Fibroblast of lung (primary cell): ENCODE measurements at regions not wholly inside any gene's neighbourhood (a gene's known extent, or its start where the extent isn't known, plus 50 kb on each side); places are given as distances from the start of the nearest gene placed in this dataset.

Source experiments
- DNase-seq, 2 donors: peaks; one replicate each; pipeline versions ENCODE4 v3.0.0 to v3.0.0-alpha.2; 2010; ENCODE audit warnings: low read depth in 2 of 2
- H2AFZ ChIP-seq: 2 replicates; pipeline ENCODE4 v1.5.1; 2012; ENCODE audit warnings: low read length, control low read depth, inconsistent platforms
- H3K27ac ChIP-seq: 2 replicates; pipeline ENCODE4 v1.5.1; 2011; ENCODE audit warnings: low read length, control low read depth; ENCODE audit not compliant: insufficient read depth
- H3K27me3 ChIP-seq: 2 replicates; pipeline ENCODE4 v1.5.1; 2011; ENCODE audit warnings: mild to moderate bottlenecking, low read length; ENCODE audit not compliant: control insufficient read depth, insufficient read depth
- H3K36me3 ChIP-seq: 2 replicates; pipeline ENCODE4 v1.5.1; 2011; ENCODE audit warnings: low read length; ENCODE audit not compliant: control insufficient read depth, insufficient read depth
- H3K4me1 ChIP-seq: 2 replicates; pipeline ENCODE4 v1.5.1; 2011; ENCODE audit warnings: low read length; ENCODE audit not compliant: control insufficient read depth, insufficient read depth; ENCODE audit errors: extremely low read depth
- H3K4me2 ChIP-seq: 2 replicates; pipeline ENCODE4 v1.5.1; 2011; ENCODE audit warnings: low read length, control low read depth; ENCODE audit not compliant: insufficient read depth; ENCODE audit errors: extremely low read depth
- H3K4me3 ChIP-seq, 4 experiments: fragments of 200-600 bp in 1 of 4; sonication (generic) in 1 of 4; replicated peaks in 1 of 4; 2 replicates each; pipeline ENCODE4 v1.5.1; 2011 to 2016; ENCODE audit warnings: low read length in 4 of 4, low read depth in 3 of 4, mild to moderate bottlenecking in 3 of 4, control low read depth in 2 of 4, inconsistent platforms in 1 of 4, mixed read lengths in 1 of 4; ENCODE audit not compliant: insufficient read depth in 1 of 4; ENCODE audit errors: control extremely low read depth in 1 of 4
- H3K79me2 ChIP-seq: 2 replicates; pipeline ENCODE4 v1.5.1; 2012; ENCODE audit warnings: mild to moderate bottlenecking, low read length, inconsistent platforms; ENCODE audit not compliant: control insufficient read depth, insufficient read depth
- H3K9ac ChIP-seq: 2 replicates; pipeline ENCODE4 v1.5.1; 2011; ENCODE audit warnings: mild to moderate bottlenecking, low read length, control low read depth; ENCODE audit not compliant: insufficient read depth
- H3K9me3 ChIP-seq: 2 replicates; pipeline ENCODE4 v1.5.1; 2012; ENCODE audit warnings: low read depth, low read length; ENCODE audit not compliant: control insufficient read depth, insufficient read depth
- H4K20me1 ChIP-seq: 2 replicates; pipeline ENCODE4 v1.5.1; 2011; ENCODE audit warnings: low read length; ENCODE audit not compliant: control insufficient read depth, insufficient read depth; ENCODE audit errors: extremely low read depth
- CTCF ChIP-seq, 2 donors: IDR thresholded peaks in 1 of 2; conservative IDR thresholded peaks in 1 of 2; 1 replicate in 1 of 2; 2 replicates in 1 of 2; pipeline ENCODE4 v1.5.1; 2011 to 2012; ENCODE audit warnings: low read length in 2 of 2, control low read depth in 1 of 2, inconsistent platforms in 1 of 2, low read depth in 1 of 2, mild to moderate bottlenecking in 1 of 2
- EZH2 ChIP-seq: IDR thresholded peaks from 2 replicates; pipeline ENCODE4 v1.5.1; 2012; ENCODE audit warnings: low read length, control low read depth, mild to moderate bottlenecking; ENCODE audit errors: missing control alignments

- no peak overlapping the region for H2AFZ ChIP-seq
- no peaks in the 10 kb centered on the region for H3K36me3 ChIP-seq
- H3K9ac ChIP-seq: no peak overlapping the region
- no peak overlapping the region for H3K4me2 ChIP-seq
- no peaks in the 10 kb centered on the region for H3K4me1 ChIP-seq
- no peak for TF ChIP-seq EZH2
- no peak for TF ChIP-seq CTCF (conservative IDR thresholded peaks at IDR 0.05 in 1 of 2, IDR thresholded peaks at IDR 0.05 in 1 of 2; ENCODE audit: low read depth in 1 of 2, low read length in 2 of 2)
- no peak overlapping the region for H3K4me3 ChIP-seq
- H4K20me1 ChIP-seq: no peaks in the 10 kb centered on the region
- no peak for DNase-seq
- no peak overlapping the region for H3K27ac ChIP-seq
- no peaks in the 10 kb centered on the region for H3K79me2 ChIP-seq
- H3K9me3 ChIP-seq: no peaks in the 10 kb centered on the region
- H3K27me3 ChIP-seq: no peaks in the 10 kb centered on the region
Measured at GRCh38 chr4:56244681-56245080, 142.6 kb downstream of the AASDH start.

GRCh38 chr4:56243107-56243506 is 144.2 kb downstream of the AASDH start:
- Histone ChIP-seq H3K9me3 (no peaks in the 10 kb centered on the region), H2AFZ (no peak overlapping the region), H3K79me2 (no peaks in the 10 kb centered on the region), H3K27me3 (no peaks in the 10 kb centered on the region), H3K36me3 (no peaks in the 10 kb centered on the region), H3K9ac (no peak overlapping the region), H3K4me3 (no peak overlapping the region), H3K4me2 (no peak overlapping the region), H4K20me1 (no peaks in the 10 kb centered on the region), H3K27ac (no peak overlapping the region), H3K4me1 (no peaks in the 10 kb centered on the region)
- no peak for TF ChIP-seq EZH2
- no peak for TF ChIP-seq CTCF (conservative IDR thresholded peaks at IDR 0.05 in 1 of 2, IDR thresholded peaks at IDR 0.05 in 1 of 2; ENCODE audit: low read depth in 1 of 2, low read length in 2 of 2)
- DNase-seq: no peak

GRCh38 chr4:56241500-56241899 is 145.8 kb downstream of the AASDH start:
- no peak for DNase-seq
- Histone ChIP-seq H3K27me3 (no peaks in the 10 kb centered on the region), H3K36me3 (no peaks in the 10 kb centered on the region), H3K4me2 (no peak overlapping the region), H4K20me1 (no peaks in the 10 kb centered on the region), H3K4me3 (no peak overlapping the region), H3K79me2 (no peaks in the 10 kb centered on the region), H3K4me1 (no peaks in the 10 kb centered on the region), H2AFZ (no peak overlapping the region), H3K9ac (no peak overlapping the region), H3K27ac (no peak overlapping the region), H3K9me3 (no peaks in the 10 kb centered on the region)
- TF ChIP-seq EZH2: no peak
- no peak for TF ChIP-seq CTCF (conservative IDR thresholded peaks at IDR 0.05 in 1 of 2, IDR thresholded peaks at IDR 0.05 in 1 of 2; ENCODE audit: low read depth in 1 of 2, low read length in 2 of 2)
